GM20000 (cell line): ENCODE measurements at regions not wholly inside any gene's neighbourhood (a gene's known extent, or its start where the extent isn't known, plus 50 kb on each side); places are given as distances from the start of the nearest gene placed in this dataset.

Experiments
- DNase-seq: peaks from one replicate; pipeline ENCODE4 v3.0.0; 2012; ENCODE audit warnings: low spot score
- CTCF ChIP-seq: IDR thresholded peaks from 2 replicates; pipeline ENCODE4 v1.5.1; 2012; ENCODE audit warnings: mild to moderate bottlenecking, control low read depth; ENCODE audit errors: extremely low read depth, missing control alignments

- no peak for TF ChIP-seq CTCF
- no peak for DNase-seq
Observed at GRCh38 chr4:63458010-63458409, 951.2 kb downstream of the TECRL start.

- no peak for DNase-seq
- no peak for TF ChIP-seq CTCF
Observed at GRCh38 chr4:63440236-63440635, 969.0 kb downstream of the TECRL start.

- no peak for TF ChIP-seq CTCF
- no peak for DNase-seq
Observed at GRCh38 chr4:63430105-63430504, 979.1 kb downstream of the TECRL start.

GRCh38 chr4:63396269-63396668, 1013.0 kb downstream of the TECRL start:
- no peak for DNase-seq
- no peak for TF ChIP-seq CTCF

- no peak for TF ChIP-seq CTCF
- DNase-seq: no peak
Observed at GRCh38 chr4:63393544-63393943, 1015.7 kb downstream of the TECRL start.

- TF ChIP-seq CTCF: no peak
- DNase-seq: no peak
Observed at GRCh38 chr4:63379750-63380522, 1029.3 kb downstream of the TECRL start.

GRCh38 chr4:63371001-63371400, 1038.2 kb downstream of the TECRL start:
- TF ChIP-seq CTCF: no peak
- DNase-seq: no peak
